Adrenal gland (tissue), 9 donors: ENCODE measurements at regions not wholly inside any gene's neighbourhood (a gene's known extent, or its start where the extent isn't known, plus 50 kb on each side); places are given as distances from the start of the nearest gene placed in this dataset.

Experiments used
- DNase-seq, 7 donors: peaks; one replicate each; pipeline ENCODE4 v3.0.0-alpha.2; 2019 to 2020
- H3K27ac ChIP-seq, 5 donors: fragments of 200-600 bp; sonication (generic) in 4 of 5; 1 replicate in 3 of 5; 2 replicates in 2 of 5; pipeline versions ENCODE4 v1.5.1 to v1.8.0; 2016 to 2020; ENCODE audit warnings: mild to moderate bottlenecking in 1 of 5
- H3K27me3 ChIP-seq: fragments of 200-600 bp; 2 replicates; pipeline ENCODE4 v1.8.0; 2021
- H3K36me3 ChIP-seq, 2 donors: fragments of 200-600 bp; replicated peaks in 1 of 2; 1 replicate in 1 of 2; 2 replicates in 1 of 2; pipeline versions ENCODE4 v1.5.1 to v1.8.0; 2018 to 2022
- H3K4me1 ChIP-seq, 2 donors: fragments of 200-600 bp; replicated peaks in 1 of 2; 1 replicate in 1 of 2; 2 replicates in 1 of 2; pipeline versions ENCODE4 v1.5.1 to v1.8.0; 2018 to 2021
- H3K4me3 ChIP-seq, 4 donors: fragments of 200-600 bp; sonication (generic) in 3 of 4; one replicate each; pipeline ENCODE4 v1.5.1; 2016 to 2018
- H3K9me3 ChIP-seq, 3 donors: fragments of 200-600 bp; sonication (generic) in 1 of 3; replicated peaks in 1 of 3; 1 replicate in 2 of 3; 2 replicates in 1 of 3; pipeline versions ENCODE4 v1.5.1 to v1.8.0; 2016 to 2021
- POLR2A ChIP-seq, 2 donors: fragments of 450-650 bp; IDR thresholded peaks; one replicate each; pipeline ENCODE4 v1.6.1; 2017; ENCODE audit warnings: antibody characterized with exemption in 2 of 2, mild to moderate bottlenecking in 2 of 2, moderate library complexity in 1 of 2
- WGBS, 4 donors: extraction: QIAGEN DNeasy Blood & Tissue Kit in 2 of 4; methylation state at CpG; one replicate each; pipeline versions ENCODE4 v1.1.5 to v1.1.7; 2013 to 2017; 5-methylcytosine and 5-hydroxymethylcytosine counted together
- intact Hi-C, 2 donors: fragments of 100-400 bp; cut with DNase I; formaldehyde crosslinking; loops; one replicate each; pipeline versions ENCODE4 v1.14.1 to v1.15.0; 2022 to 2023
- TF ChIP-seq, protein P1 (sequence below), 6 experiments: fragments of 450-650 bp in 4 of 6; fragments of 200-600 bp in 2 of 6; sonication (generic) in 1 of 6; IDR thresholded peaks; 1 replicate in 5 of 6; 2 replicates in 1 of 6; pipeline versions ENCODE4 v1.5.1 to v1.8.0; 2016 to 2021; ENCODE audit warnings: antibody characterized with exemption in 6 of 6, mild to moderate bottlenecking in 2 of 6, moderate library complexity in 1 of 6
- donor health status: healthy with polysubstance abuse.
- donor health status: Bipolar disorder and iron deficiency.
- donor health status: DM: yes; HTN: yes; CAD: no.
- donor health status: DM: no; HTN: no; CAD: no.
- donor health status: DM: no; HTN: no; CAD: no.

DNA sequence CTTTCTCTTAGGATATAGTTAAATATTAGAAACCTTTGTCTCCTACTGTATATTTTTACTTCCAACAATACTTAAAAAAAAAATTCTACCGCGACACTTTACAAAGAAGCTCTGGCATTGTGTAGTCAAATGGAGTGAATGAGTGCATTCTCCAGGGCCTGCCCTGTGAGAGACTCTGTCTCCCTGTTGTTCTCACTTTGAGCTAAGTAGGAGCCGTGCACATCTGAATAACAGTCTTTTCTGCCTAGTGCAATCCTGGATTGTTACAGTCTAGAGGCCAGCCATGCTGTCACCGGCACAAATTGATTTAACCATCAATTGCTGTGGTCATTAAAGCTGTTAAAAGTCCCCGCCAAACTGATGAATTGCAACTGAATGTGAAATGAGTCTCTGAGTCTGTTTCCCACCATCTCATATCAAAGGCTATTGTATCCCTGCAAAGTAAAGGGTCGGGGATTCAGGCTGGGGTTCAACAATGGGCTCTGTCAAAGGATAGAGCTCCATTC is 156.0 kb downstream of the RFPL4B start:
- WGBS, 4 donors = 63 to 72% (median 65%) methylated on average over 6 of the region's 6 CpGs
- DNase-seq = no peak
- intact Hi-C loops = no loop called here

DNA sequence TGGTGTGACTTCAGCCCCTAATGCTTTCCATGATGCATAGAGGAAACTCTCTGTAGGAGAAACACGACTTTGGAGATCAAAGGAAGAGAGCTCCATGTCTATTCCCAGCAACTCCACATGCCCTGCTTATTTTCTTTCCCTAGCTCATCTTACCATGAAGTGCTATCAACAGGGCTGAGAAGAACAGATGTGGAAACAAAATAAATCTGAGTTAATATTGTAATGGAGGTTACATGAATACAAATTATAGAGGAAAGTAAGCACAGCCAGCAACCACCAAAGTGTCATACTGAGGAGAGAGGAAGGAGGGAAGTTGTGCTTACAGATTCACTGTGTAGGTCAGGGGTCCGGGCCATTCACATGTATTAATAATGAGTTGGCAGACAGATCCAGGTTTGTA is 157.5 kb downstream of the RFPL4B start:
- Histone ChIP-seq H3K27ac (no peak overlapping the region), H3K4me3 (no peak overlapping the region), H3K27me3 (no peaks in the 10 kb centered on the region), H3K36me3 (no peaks in the 10 kb centered on the region), H3K4me1 (no peaks in the 10 kb centered on the region), H3K9me3 (no peaks in the 10 kb centered on the region)
- no peak for DNase-seq
- intact Hi-C loops = no loop called here
- no peak for TF ChIP-seq POLR2A (IDR thresholded peaks at IDR 0.05)
- TF ChIP-seq, protein P1, sequence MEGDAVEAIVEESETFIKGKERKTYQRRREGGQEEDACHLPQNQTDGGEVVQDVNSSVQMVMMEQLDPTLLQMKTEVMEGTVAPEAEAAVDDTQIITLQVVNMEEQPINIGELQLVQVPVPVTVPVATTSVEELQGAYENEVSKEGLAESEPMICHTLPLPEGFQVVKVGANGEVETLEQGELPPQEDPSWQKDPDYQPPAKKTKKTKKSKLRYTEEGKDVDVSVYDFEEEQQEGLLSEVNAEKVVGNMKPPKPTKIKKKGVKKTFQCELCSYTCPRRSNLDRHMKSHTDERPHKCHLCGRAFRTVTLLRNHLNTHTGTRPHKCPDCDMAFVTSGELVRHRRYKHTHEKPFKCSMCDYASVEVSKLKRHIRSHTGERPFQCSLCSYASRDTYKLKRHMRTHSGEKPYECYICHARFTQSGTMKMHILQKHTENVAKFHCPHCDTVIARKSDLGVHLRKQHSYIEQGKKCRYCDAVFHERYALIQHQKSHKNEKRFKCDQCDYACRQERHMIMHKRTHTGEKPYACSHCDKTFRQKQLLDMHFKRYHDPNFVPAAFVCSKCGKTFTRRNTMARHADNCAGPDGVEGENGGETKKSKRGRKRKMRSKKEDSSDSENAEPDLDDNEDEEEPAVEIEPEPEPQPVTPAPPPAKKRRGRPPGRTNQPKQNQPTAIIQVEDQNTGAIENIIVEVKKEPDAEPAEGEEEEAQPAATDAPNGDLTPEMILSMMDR (IDR thresholded peaks at IDR 0.05) = no peak
- 45 to 59% (median 52%) methylated on average over 2 of the region's 2 CpGs for WGBS, 4 donors

More for the DNA sequence above, 156.0 kb downstream of the RFPL4B start:
- H3K4me1 ChIP-seq = no peaks in the 10 kb centered on the region
- TF ChIP-seq POLR2A (IDR thresholded peaks at IDR 0.05) = no peak
- TF ChIP-seq, protein P1 (IDR thresholded peaks at IDR 0.05) = no peak
- H3K36me3 ChIP-seq = no peaks in the 10 kb centered on the region
- no peaks in the 10 kb centered on the region for H3K9me3 ChIP-seq
- no peak overlapping the region for H3K27ac ChIP-seq
- no peak overlapping the region for H3K4me3 ChIP-seq
- no peaks in the 10 kb centered on the region for H3K27me3 ChIP-seq

DNA sequence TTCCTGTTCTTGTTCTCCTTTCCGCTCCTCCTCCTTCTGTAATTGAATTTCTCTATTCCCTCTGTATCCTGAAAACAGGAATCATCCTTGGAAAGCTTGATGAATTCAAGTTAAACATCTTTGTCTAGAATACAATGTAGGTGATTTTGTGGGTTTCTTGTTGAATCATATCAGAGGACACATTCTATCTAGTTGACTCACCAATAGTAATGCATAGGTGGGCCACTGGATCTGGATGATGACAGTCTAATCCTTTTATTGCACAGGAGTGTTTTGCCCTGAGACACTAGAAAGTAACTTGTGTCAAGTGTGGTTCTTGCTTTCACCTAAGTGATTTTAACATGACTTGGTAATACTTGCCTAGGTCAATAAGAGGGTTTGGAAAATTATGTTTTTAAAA is 164.3 kb downstream of the RFPL4B start:
- no peak for DNase-seq
- H3K4me3 ChIP-seq = no peak overlapping the region
- WGBS, 4 donors = 82 to 88% (median 86%) methylated on average over 1 of the region's 1 CpG
- no peaks in the 10 kb centered on the region for H3K36me3 ChIP-seq
- intact Hi-C loops = no loop called here
- no peak overlapping the region for H3K27ac ChIP-seq
- H3K9me3 ChIP-seq = no peaks in the 10 kb centered on the region
- H3K4me1 ChIP-seq = no peaks in the 10 kb centered on the region
- H3K27me3 ChIP-seq = no peaks in the 10 kb centered on the region
- TF ChIP-seq, protein P1 (IDR thresholded peaks at IDR 0.05) = no peak
- no peak for TF ChIP-seq POLR2A (IDR thresholded peaks at IDR 0.05)

DNA sequence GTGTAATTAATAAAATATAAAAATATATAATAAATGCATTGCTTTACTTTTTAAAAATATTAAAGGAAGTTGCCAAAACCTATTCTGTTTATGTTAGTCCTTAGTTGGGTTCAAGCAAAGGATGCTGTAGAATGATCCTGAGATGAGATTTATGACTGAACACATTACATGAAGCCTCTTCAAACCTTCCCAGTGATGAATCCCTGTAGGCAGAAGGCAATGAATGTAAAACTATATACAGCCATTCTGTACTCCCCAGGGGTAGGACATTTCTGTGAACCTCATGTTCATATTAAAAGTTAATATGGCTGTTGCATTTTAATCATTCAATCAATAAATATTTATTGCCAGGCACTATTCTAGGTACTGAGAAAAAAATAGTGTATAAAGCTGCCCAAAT is 166.0 kb downstream of the RFPL4B start:
- intact Hi-C loops = no loop called here
- H3K4me3 ChIP-seq = no peak overlapping the region
- no peak for DNase-seq
- H3K27me3 ChIP-seq = no peaks in the 10 kb centered on the region
- no peaks in the 10 kb centered on the region for H3K9me3 ChIP-seq
- TF ChIP-seq POLR2A (IDR thresholded peaks at IDR 0.05) = no peak
- TF ChIP-seq, protein P1 (IDR thresholded peaks at IDR 0.05) = no peak
- H3K27ac ChIP-seq = no peak overlapping the region
- H3K36me3 ChIP-seq = no peaks in the 10 kb centered on the region
- H3K4me1 ChIP-seq = no peaks in the 10 kb centered on the region
